ENCODE measurements at regions not wholly inside any gene's neighbourhood (a gene's known extent, or its start where the extent isn't known, plus 50 kb on each side); places are given as distances from the start of the nearest gene placed in this dataset.
"Not testable (repeated sequence)": the region's sequence is repeated elsewhere in the genome, so short reads cannot be mapped to it uniquely, and the experiment has no call there.

DNA sequence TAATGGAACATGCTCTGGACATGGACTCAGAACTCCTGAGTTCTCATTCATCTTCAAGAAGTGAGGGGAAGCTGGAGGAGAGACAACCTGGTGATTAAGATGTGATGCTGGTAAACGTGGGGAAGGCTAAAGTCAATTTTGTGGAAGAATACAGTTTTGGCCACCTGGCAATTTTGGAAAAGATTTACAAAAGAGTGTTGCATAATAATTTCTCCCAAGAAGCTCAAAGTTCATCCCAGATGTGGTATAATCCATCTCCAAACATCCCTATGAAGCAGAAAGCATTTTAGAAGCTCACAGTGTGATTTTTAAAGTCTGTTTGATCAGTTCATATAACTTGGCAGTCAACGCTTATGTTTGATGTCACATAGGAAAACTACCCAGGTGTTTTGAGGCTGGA lies 208.7 kb downstream of the LMX1A start:
- no peak for DNase-seq

DNA sequence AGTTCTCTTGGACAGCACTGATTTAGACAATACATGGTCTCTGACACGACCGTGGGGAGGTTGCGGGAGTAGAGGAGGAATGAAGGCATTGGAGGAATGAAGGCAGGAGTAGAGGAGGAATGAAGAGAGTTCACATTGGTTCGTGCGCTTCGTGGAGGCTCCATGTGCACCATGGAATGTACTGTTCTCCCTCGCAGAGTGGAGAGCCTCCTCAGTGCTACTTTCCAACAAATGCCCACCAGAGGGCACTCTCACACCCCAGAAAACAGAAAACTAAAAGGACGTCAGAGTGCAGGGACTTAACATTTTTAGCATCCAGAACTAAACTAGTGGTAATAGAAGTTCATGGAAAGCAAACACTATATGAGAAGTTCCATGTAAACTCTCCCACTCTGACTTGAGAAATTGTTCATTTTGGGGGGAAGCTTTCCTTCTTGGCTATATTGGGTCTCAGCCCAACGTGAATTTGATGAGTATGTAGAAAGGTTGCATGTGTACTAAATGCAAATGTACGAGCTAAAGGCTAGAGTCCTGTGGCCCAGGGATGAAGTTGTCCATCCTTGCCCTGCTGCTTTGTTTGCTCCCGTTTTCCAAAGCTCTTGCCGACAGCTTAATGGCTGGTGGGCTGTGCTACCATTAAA lies 211.6 kb downstream of the LMX1A start:
- peak in 1 of 2 donors; percentile 4 for DNase-seq

GRCh38 chr1:165143437-165144065 lies 213.0 kb downstream of the LMX1A start:
- peak in 1 of 2 donors; percentile 4 for DNase-seq

DNA sequence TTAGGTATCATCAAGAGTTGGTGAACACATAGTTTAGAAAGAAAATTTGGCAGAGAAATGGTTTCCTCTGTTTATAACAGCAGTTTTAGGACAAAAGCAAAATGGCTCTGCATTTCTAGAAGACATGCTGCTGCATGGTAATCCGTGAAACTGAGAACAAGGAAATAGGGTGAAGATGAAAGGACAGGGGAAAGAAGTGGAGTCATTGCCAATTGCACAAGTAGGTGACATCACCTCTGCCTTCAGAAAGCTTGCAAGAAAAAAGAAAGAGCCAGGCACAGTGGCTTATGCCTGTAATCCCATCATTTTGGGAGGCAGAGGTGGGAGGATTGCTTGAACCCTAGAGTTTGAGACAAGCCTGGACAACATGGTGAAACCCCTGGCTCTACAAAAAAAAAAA lies 217.6 kb downstream of the LMX1A start:
- DNase-seq, result no peak

DNA sequence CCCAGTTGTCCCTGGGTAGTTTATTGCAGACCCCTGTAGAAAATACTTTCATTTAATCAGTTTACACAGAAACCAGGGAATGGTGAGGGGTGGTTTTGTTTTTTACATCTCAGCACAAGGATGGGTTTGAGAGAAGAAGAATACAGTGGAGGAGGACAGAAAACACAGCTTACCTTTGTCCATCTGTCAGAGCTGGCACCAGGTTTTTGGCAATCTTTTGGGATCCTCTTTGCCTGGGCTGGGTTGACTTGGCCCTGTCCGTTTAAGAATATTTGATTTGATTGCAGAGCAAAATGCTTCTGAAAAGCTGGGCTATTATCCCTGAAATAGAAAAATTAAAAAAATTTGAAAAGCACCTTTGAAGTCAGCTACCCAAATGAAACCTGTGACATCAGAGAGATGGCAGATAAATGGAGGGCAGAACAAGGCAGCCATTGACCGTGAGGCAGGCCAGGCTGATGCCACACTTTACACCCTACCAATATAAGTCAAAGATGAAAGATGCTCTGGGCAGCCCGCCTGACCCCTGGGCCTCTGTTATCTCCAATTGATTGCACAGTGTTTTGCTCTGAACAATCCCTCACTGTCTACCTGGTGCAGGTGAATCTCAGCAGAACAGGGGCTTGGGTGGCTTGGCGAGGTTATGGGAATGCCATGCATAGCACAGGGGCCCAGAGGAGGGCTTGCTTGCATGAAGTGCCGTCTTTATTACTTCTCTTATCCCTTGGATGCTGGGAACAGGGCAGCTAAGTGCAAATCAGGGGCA lies 218.8 kb downstream of the LMX1A start:
- DNase-seq, result no peak

DNA sequence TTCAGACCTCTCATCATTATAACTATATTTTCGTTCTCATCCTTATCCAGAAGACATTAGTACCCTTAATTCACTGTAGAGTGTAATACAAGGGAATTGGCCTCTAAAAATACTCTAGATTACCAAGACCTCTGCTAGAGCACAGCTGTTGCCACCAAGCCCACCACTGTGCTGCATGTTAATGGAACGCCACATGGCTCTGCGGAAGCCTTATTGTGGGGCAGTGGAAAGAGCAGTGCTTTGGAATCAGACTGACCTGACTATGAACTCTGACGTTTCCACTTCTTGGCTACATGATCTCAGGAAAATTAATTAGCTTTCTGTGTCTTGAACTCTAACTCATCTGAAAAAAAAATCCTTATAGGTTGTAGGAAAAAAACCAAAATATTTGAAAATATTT lies 222.1 kb downstream of the LMX1A start:
- DNase-seq, result no peak

DNA sequence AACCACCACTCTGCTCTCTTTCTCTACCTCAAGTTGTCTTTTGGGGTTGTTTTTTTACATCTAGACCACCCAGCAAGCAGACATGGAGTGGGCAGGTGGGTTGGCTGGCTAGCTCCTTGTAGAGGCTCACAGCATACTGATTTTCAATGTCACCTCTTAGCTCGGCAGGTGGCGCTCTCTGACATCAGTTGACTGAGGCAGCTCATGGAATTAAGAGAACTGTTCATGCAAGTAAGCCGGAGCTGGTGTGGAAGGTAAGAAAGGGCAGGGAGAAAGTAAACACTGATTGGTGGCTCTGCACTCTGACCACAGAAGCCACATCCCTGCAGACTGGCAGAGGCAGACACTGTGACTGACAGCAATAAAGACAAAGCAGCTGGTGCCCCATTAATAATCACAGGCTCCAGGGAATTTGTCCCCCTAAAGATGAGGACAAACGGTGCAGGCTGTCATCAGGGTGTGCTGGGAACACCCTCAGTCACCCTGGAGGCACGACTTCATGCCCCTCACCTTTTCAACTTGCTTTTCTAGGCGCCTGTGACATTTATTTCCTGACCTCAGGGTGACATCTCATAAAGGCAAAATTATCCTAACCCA lies 226.8 kb downstream of the LMX1A start:
- DNase-seq, result no peak

DNA sequence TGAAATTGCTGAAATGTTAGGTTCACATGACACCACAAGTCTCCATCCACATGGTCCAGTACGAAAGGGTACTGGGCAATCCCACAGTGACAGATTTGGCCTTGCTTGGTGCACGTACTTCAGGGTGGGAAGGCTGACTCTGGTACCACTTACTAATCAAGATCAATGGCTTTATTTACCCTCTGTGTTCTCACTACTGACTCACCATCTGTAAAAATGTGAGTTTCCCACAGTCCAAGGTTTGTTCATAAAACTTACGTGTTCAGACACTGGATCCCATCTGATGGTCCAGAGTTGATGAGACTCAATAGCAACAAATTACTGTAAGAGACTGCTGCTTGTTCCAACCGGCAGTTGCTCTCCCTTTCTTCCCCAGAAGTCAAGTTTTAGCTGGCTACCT lies 231.7 kb downstream of the LMX1A start:
- DNase-seq, result no peak

- no peak for DNase-seq
Measured at GRCh38 chr1:165119086-165119485, 237.4 kb downstream of the LMX1A start.

DNA sequence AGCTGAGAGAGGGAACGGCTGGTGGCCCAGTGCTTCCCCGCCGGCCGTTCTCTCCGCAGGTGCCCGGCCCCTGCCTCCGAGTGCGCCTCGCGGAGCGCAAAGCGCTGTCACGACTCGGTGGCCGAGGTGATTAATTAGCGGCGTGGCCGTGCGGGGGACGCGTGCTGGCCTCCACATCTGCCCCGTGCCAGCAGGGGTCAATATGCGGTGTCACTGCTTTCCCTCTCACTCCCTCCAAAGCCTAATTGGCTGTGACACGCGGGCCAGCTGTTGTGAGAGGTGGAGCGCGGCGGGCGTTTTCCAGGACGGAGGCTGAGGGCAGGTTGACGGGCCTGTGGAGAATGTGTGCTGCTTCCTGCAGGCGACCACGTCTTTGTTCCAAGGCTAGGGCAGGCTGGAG lies 239.0 kb downstream of the LMX1A start:
- no peak for DNase-seq

- no peak for DNase-seq
Measured at GRCh38 chr1:165116732-165117131, 239.8 kb downstream of the LMX1A start.

GRCh38 chr1:165116171-165116570 lies 240.3 kb downstream of the LMX1A start:
- no peak for DNase-seq

DNA sequence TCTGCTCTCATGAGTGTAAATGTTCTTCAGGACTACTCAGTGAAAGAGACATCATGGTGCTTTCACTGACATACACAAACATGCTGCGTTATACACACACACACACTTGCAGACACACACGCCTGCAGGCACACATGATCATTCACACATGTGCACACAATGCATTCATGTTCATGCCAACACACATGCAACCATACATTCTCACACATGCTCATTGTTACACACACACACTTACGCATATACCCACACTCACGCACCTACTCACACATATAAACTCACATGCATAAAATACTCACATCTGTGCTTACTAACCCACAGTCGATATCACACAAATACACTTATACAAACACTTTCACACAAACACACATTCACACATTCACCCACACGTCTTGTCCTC lies 241.6 kb downstream of the LMX1A start:
- DNase-seq, result no peak

GRCh38 chr1:165114022-165114888 lies 242.3 kb downstream of the LMX1A start:
- DNase-seq, result peak in 1 of 2 donors; percentile 2

GRCh38 chr1:165112260-165112659 lies 244.3 kb downstream of the LMX1A start:
- no peak for DNase-seq

DNA sequence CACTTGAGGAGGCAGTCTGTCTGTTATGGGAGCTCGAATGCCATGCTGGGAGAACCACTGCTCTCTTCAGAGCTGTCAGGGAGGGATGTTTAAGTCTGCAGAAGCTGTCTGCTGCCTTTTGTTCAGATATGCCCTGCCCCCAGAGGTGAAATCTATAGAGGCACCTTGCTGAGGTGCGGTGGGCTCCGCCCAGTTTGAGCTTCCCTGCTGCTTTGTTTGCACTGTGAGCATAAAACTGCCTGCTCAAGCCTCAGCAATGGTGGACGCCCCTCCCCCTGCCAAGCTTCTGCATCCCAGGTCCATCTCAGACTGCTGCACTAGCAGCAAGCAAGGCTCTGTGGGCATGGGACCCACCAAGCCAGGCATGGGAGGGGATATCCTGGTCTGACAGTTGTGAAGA lies 247.5 kb downstream of the LMX1A start:
- DNase-seq, result no peak

GRCh38 chr1:165092542-165093162 lies 263.9 kb downstream of the LMX1A start:
- not testable (repeated sequence) for DNase-seq

DNA sequence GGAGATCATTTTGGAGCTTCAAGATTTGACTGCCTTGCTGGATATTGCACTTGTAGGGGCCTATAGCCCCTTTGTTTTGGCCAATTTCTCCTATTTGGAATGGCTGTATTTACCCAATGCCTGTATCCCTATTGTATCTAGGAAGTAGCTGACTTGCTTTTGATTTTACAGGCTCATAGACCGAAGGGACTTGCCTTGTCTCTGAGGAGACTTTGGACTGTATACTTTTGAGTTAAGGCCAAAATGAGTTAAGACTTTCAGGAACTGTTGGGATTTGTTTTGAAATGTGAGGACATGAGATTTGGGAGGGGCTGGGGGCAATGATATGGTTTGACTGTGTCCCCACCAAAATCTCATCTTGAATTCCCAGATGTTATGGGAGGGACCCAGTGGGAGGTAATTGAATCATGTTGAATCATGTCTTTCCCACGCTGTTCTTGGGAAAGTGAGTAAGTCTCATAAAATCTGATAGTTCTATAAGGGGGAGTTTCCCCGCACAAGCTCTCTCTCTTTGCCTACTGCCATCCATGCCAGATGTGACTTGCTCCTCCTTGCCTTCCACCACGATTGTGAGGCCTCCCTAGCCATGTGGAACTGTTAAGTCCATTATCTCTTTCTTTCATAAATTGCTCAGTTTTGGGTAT lies 276.1 kb downstream of the LMX1A start:
- no peak for DNase-seq

DNA sequence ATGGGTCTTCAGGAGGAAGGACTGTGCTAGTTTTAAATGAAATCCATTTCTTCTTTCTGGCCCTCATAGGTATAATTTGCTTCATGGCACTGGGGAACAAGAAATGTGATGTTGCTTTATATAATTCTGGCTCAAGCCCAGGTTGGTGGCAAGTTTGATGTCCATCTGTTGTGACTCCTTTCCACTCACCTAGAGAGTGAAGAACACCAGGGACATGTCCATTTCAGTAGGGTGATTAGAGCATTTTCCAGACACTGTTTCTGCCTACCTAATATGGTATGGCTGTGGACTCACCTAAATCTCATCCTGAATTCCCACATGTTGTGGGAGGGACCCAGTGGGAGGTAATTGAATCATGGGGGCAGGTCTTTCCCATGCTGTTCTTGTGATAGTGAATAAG lies 278.1 kb downstream of the LMX1A start:
- no peak for DNase-seq

DNA sequence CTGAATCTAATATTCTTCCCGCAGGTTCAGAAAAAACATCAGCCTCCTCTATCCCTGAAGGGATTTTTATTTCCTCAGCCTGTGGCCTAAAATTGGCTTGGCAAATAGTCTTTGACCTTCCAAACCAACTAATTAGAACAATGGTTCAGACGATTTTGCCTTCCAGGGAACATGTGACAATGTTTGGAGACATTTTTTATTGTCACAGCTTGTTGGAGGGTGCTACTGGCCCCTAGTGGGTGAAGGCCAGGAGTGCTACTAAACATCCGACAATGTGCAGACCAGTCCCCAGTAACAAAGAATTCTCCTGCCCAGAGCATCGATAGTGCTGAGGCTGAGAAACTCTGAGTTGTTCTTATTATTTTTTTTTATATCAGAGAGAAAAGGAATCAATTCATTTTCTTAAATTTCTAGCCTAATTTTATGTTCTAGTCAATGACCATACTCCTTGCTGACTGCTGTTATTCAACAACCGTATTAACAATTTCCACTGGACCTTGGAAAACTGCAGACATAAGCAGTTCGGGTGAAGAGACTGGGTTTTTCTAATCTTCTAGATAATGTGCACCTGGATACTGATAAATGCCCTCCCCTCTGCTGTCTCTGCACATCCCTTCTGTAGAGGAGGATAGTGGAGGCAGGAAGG lies 280.7 kb downstream of the LMX1A start:
- no peak for DNase-seq

Measured in activated CD4-positive, alpha-beta T cell treated with anti-CD3 and anti-CD28 coated beads for 4 hours (primary cell).